ENCODE measurements at regions not wholly inside any gene's neighbourhood (a gene's known extent, or its start where the extent isn't known, plus 50 kb on each side); places are given as distances from the start of the nearest gene placed in this dataset.

DNA sequence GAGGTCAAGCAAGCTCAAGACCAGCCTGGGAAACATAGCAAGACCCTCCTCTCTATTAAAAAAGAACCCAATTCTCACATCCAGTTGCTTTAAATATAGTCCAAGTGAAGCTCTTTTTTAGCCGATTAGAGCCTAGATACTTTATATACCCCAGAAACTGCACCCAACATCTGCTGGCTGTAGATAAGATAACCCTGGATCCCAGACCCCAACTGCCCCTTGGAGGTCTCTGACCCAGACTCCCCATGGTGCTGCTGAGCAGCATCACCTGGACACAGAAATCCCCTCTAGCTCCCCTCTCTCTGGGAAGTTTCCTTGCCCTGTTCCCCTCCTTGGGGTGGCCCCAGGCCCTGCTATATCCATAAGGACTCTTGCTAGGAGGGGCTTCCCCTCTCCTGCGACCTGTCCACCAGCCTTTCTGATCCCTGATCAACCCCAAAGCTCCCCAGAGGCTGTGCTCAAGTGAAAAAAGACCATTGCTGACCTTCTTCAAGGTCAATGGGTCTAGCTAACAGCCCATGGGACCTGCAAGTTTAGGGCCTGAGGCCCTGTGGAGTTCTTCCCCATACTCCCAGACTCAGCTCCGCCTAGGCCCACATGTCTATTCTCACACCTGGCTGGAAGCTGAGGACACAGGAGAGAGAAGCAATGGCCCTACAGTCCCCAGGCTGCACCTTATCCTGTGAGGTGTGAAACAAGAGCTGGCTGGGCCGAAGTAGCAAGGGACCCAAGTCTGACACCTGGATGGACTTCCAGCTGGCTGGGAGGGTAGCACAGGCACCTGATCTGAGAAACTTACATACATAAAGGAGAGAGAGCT lies 56.2 kb downstream of the ARL6IP4 start:
- TF ChIP-seq, protein P1, sequence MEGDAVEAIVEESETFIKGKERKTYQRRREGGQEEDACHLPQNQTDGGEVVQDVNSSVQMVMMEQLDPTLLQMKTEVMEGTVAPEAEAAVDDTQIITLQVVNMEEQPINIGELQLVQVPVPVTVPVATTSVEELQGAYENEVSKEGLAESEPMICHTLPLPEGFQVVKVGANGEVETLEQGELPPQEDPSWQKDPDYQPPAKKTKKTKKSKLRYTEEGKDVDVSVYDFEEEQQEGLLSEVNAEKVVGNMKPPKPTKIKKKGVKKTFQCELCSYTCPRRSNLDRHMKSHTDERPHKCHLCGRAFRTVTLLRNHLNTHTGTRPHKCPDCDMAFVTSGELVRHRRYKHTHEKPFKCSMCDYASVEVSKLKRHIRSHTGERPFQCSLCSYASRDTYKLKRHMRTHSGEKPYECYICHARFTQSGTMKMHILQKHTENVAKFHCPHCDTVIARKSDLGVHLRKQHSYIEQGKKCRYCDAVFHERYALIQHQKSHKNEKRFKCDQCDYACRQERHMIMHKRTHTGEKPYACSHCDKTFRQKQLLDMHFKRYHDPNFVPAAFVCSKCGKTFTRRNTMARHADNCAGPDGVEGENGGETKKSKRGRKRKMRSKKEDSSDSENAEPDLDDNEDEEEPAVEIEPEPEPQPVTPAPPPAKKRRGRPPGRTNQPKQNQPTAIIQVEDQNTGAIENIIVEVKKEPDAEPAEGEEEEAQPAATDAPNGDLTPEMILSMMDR (IDR thresholded peaks at IDR 0.05): no peak
- TF ChIP-seq POLR2A (IDR thresholded peaks at IDR 0.05): no peak

Data from Peyer's patch (tissue), 4 donors.